ENCODE measurements at regions not wholly inside any gene's neighbourhood (a gene's known extent, or its start where the extent isn't known, plus 50 kb on each side); places are given as distances from the start of the nearest gene placed in this dataset.
"Not testable (repeated sequence)": the region's sequence is repeated elsewhere in the genome, so short reads cannot be mapped to it uniquely, and the experiment has no call there.

GRCh38 chr1:4476394-4476793, 178.0 kb upstream of the AJAP1 start:
- no peak overlapping the region for H3K4me3 ChIP-seq (ENCODE audit: low read depth, low read length)
- no peaks in the 10 kb centered on the region for H3K36me3 ChIP-seq (ENCODE audit: control insufficient read depth, insufficient read depth, low read length)
- H3K9me3 ChIP-seq (ENCODE audit: control insufficient read depth, insufficient read depth, low read length), result peaks cover 15% of the 10 kb centered on the region
- H3K9ac ChIP-seq (ENCODE audit: low read depth, low read length), result no peak overlapping the region
- no peaks in the 10 kb centered on the region for H3K27me3 ChIP-seq (ENCODE audit: control insufficient read depth, insufficient read depth, low read length)
- no peaks in the 10 kb centered on the region for H3K4me1 ChIP-seq (ENCODE audit: control insufficient read depth, insufficient read depth, low read length)

- H3K4me1 ChIP-seq (ENCODE audit: control insufficient read depth, insufficient read depth, low read length), result no peaks in the 10 kb centered on the region
- H3K27me3 ChIP-seq (ENCODE audit: control insufficient read depth, insufficient read depth, low read length), result no peaks in the 10 kb centered on the region
- H3K9me3 ChIP-seq (ENCODE audit: control insufficient read depth, insufficient read depth, low read length), result peaks cover 15% of the 10 kb centered on the region
- no peak overlapping the region for H3K9ac ChIP-seq (ENCODE audit: low read depth, low read length)
- H3K36me3 ChIP-seq (ENCODE audit: control insufficient read depth, insufficient read depth, low read length), result no peaks in the 10 kb centered on the region
- H3K4me3 ChIP-seq (ENCODE audit: low read depth, low read length), result no peak overlapping the region
These were observed 173.0 kb upstream of the AJAP1 start for GRCh38 chr1:4481451-4481850.

GRCh38 chr1:4482526-4482925, 171.9 kb upstream of the AJAP1 start:
- peaks cover 13% of the 10 kb centered on the region for H3K9me3 ChIP-seq (ENCODE audit: control insufficient read depth, insufficient read depth, low read length)
- no peaks in the 10 kb centered on the region for H3K36me3 ChIP-seq (ENCODE audit: control insufficient read depth, insufficient read depth, low read length)

GRCh38 chr1:4483021-4483625, 171.3 kb upstream of the AJAP1 start:
- H3K4me3 ChIP-seq (ENCODE audit: low read depth, low read length), result no peak overlapping the region
- H3K27me3 ChIP-seq (ENCODE audit: control insufficient read depth, insufficient read depth, low read length), result no peaks in the 10 kb centered on the region
- peaks cover 13% of the 10 kb centered on the region for H3K9me3 ChIP-seq (ENCODE audit: control insufficient read depth, insufficient read depth, low read length)
- no peak overlapping the region for H3K9ac ChIP-seq (ENCODE audit: low read depth, low read length)
- H3K36me3 ChIP-seq (ENCODE audit: control insufficient read depth, insufficient read depth, low read length), result no peaks in the 10 kb centered on the region
- H3K4me1 ChIP-seq (ENCODE audit: control insufficient read depth, insufficient read depth, low read length), result no peaks in the 10 kb centered on the region

More at GRCh38 chr1:4482526-4482925, 171.9 kb upstream of the AJAP1 start:
- no peaks in the 10 kb centered on the region for H3K4me1 ChIP-seq (ENCODE audit: control insufficient read depth, insufficient read depth, low read length)
- H3K27me3 ChIP-seq (ENCODE audit: control insufficient read depth, insufficient read depth, low read length), result no peaks in the 10 kb centered on the region
- no peak overlapping the region for H3K9ac ChIP-seq (ENCODE audit: low read depth, low read length)
- no peak overlapping the region for H3K4me3 ChIP-seq (ENCODE audit: low read depth, low read length)

GRCh38 chr1:4485398-4485797, 169.0 kb upstream of the AJAP1 start:
- Histone ChIP-seq H3K9me3 (ENCODE audit: control insufficient read depth, insufficient read depth, low read length) (peaks cover 5% of the 10 kb centered on the region), H3K4me1 (ENCODE audit: control insufficient read depth, insufficient read depth, low read length) (no peaks in the 10 kb centered on the region), H3K36me3 (ENCODE audit: control insufficient read depth, insufficient read depth, low read length) (no peaks in the 10 kb centered on the region), H3K4me3 (ENCODE audit: low read depth, low read length) (no peak overlapping the region), H3K9ac (ENCODE audit: low read depth, low read length) (no peak overlapping the region), H3K27me3 (ENCODE audit: control insufficient read depth, insufficient read depth, low read length) (no peaks in the 10 kb centered on the region)

- Histone ChIP-seq H3K9me3 (ENCODE audit: control insufficient read depth, insufficient read depth, low read length) (peaks cover 5% of the 10 kb centered on the region), H3K36me3 (ENCODE audit: control insufficient read depth, insufficient read depth, low read length) (no peaks in the 10 kb centered on the region), H3K4me3 (ENCODE audit: low read depth, low read length) (no peak overlapping the region), H3K9ac (ENCODE audit: low read depth, low read length) (no peak overlapping the region), H3K4me1 (ENCODE audit: control insufficient read depth, insufficient read depth, low read length) (no peaks in the 10 kb centered on the region), H3K27me3 (ENCODE audit: control insufficient read depth, insufficient read depth, low read length) (no peaks in the 10 kb centered on the region)
These were observed 168.5 kb upstream of the AJAP1 start for GRCh38 chr1:4485878-4486277.

GRCh38 chr1:4486408-4487120, 167.8 kb upstream of the AJAP1 start:
- Histone ChIP-seq H3K9ac (ENCODE audit: low read depth, low read length) (no peak overlapping the region), H3K36me3 (ENCODE audit: control insufficient read depth, insufficient read depth, low read length) (no peaks in the 10 kb centered on the region), H3K9me3 (ENCODE audit: control insufficient read depth, insufficient read depth, low read length) (peaks cover 5% of the 10 kb centered on the region), H3K4me1 (ENCODE audit: control insufficient read depth, insufficient read depth, low read length) (no peaks in the 10 kb centered on the region), H3K4me3 (ENCODE audit: low read depth, low read length) (no peak overlapping the region), H3K27me3 (ENCODE audit: control insufficient read depth, insufficient read depth, low read length) (no peaks in the 10 kb centered on the region)

- Histone ChIP-seq H3K27me3 (ENCODE audit: control insufficient read depth, insufficient read depth, low read length) (no peaks in the 10 kb centered on the region), H3K36me3 (ENCODE audit: control insufficient read depth, insufficient read depth, low read length) (no peaks in the 10 kb centered on the region), H3K4me1 (ENCODE audit: control insufficient read depth, insufficient read depth, low read length) (no peaks in the 10 kb centered on the region), H3K4me3 (ENCODE audit: low read depth, low read length) (no peak overlapping the region), H3K9ac (ENCODE audit: low read depth, low read length) (no peak overlapping the region), H3K9me3 (ENCODE audit: control insufficient read depth, insufficient read depth, low read length) (no peaks in the 10 kb centered on the region)
These were observed 166.4 kb upstream of the AJAP1 start for GRCh38 chr1:4488018-4488417.

- H3K4me1 ChIP-seq (ENCODE audit: control insufficient read depth, insufficient read depth, low read length), result no peaks in the 10 kb centered on the region
- H3K9ac ChIP-seq (ENCODE audit: low read depth, low read length), result no peak overlapping the region
- no peaks in the 10 kb centered on the region for H3K9me3 ChIP-seq (ENCODE audit: control insufficient read depth, insufficient read depth, low read length)
These were observed 164.9 kb upstream of the AJAP1 start for GRCh38 chr1:4489486-4489885.

GRCh38 chr1:4489992-4490391, 164.4 kb upstream of the AJAP1 start:
- not testable (repeated sequence) for H3K4me3 ChIP-seq (ENCODE audit: low read depth, low read length); H3K9me3 ChIP-seq (ENCODE audit: control insufficient read depth, insufficient read depth, low read length); H3K27me3 ChIP-seq (ENCODE audit: control insufficient read depth, insufficient read depth, low read length); H3K9ac ChIP-seq (ENCODE audit: low read depth, low read length); H3K36me3 ChIP-seq (ENCODE audit: control insufficient read depth, insufficient read depth, low read length); H3K4me1 ChIP-seq (ENCODE audit: control insufficient read depth, insufficient read depth, low read length)

More at GRCh38 chr1:4489486-4489885, 164.9 kb upstream of the AJAP1 start:
- Histone ChIP-seq H3K27me3 (ENCODE audit: control insufficient read depth, insufficient read depth, low read length) (no peaks in the 10 kb centered on the region), H3K4me3 (ENCODE audit: low read depth, low read length) (no peak overlapping the region), H3K36me3 (ENCODE audit: control insufficient read depth, insufficient read depth, low read length) (no peaks in the 10 kb centered on the region)

- Histone ChIP-seq H3K4me3 (ENCODE audit: low read depth, low read length) (no peak overlapping the region), H3K36me3 (ENCODE audit: control insufficient read depth, insufficient read depth, low read length) (no peaks in the 10 kb centered on the region), H3K9ac (ENCODE audit: low read depth, low read length) (no peak overlapping the region), H3K9me3 (ENCODE audit: control insufficient read depth, insufficient read depth, low read length) (peaks cover 6% of the 10 kb centered on the region), H3K27me3 (ENCODE audit: control insufficient read depth, insufficient read depth, low read length) (no peaks in the 10 kb centered on the region), H3K4me1 (ENCODE audit: control insufficient read depth, insufficient read depth, low read length) (no peaks in the 10 kb centered on the region)
These were observed 160.4 kb upstream of the AJAP1 start for GRCh38 chr1:4494027-4494426.

- H3K9me3 ChIP-seq (ENCODE audit: control insufficient read depth, insufficient read depth, low read length), result peaks cover 6% of the 10 kb centered on the region
- H3K4me3 ChIP-seq (ENCODE audit: low read depth, low read length), result no peak overlapping the region
- H3K4me1 ChIP-seq (ENCODE audit: control insufficient read depth, insufficient read depth, low read length), result no peaks in the 10 kb centered on the region
- H3K9ac ChIP-seq (ENCODE audit: low read depth, low read length), result no peak overlapping the region
- H3K36me3 ChIP-seq (ENCODE audit: control insufficient read depth, insufficient read depth, low read length), result no peaks in the 10 kb centered on the region
- H3K27me3 ChIP-seq (ENCODE audit: control insufficient read depth, insufficient read depth, low read length), result no peaks in the 10 kb centered on the region
These were observed 159.9 kb upstream of the AJAP1 start for GRCh38 chr1:4494558-4494957.
